ENCODE measurements at regions not wholly inside any gene's neighbourhood (a gene's known extent, or its start where the extent isn't known, plus 50 kb on each side); places are given as distances from the start of the nearest gene placed in this dataset.

- no peak for DNase-seq (ENCODE audit: low read depth in 2 of 2)
Measured at GRCh38 chr16:64412578-64413280, 709.1 kb downstream of the CDH11 start.

- DNase-seq (ENCODE audit: low read depth in 2 of 2), result no peak
Measured at GRCh38 chr16:64410306-64410705, 711.6 kb downstream of the CDH11 start.

DNA sequence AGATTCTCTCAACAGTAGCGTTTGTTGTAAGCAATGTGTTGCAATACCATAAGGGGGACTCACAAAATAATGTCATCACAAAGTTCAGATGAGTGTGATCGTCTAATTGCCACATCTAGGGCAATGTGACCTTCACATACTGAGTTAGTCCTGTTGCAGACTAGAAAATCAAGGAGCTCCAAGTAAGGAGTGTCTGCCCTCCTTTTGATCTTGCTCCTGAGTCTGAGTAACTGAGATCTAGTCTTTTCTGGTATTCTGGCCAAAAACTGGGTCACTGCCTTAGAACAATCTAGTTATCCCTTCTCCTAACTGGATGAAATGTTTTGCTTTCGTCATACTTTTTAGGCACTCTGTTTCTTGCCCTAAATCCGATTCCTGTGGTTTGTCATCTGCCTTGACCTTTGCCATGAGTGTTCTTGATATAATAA lies 712.1 kb downstream of the CDH11 start:
- no peak for DNase-seq (ENCODE audit: low read depth in 2 of 2)

DNA sequence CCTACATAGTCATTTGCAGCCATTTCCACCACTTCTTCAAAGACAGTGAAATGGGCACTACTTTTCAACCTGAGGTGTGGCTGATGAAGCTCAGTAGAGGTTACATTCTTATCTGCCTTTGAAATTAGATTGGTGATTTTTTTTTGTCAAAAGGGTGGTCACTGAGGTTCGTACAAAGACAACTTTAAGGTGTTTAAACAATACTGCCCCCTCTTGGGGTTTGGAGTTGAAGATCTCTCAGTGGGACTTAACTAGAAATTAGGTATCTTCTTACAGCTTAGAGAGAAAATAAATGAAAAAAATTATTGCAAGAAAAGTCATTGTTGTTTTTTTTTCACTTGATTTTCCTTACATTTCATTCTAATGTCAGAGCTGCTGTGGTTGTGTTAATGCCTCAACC lies 713.2 kb downstream of the CDH11 start:
- no peak for DNase-seq (ENCODE audit: low read depth in 2 of 2)

GRCh38 chr16:64406770-64407181 lies 715.1 kb downstream of the CDH11 start:
- DNase-seq (ENCODE audit: low read depth in 2 of 2), result no peak

DNA sequence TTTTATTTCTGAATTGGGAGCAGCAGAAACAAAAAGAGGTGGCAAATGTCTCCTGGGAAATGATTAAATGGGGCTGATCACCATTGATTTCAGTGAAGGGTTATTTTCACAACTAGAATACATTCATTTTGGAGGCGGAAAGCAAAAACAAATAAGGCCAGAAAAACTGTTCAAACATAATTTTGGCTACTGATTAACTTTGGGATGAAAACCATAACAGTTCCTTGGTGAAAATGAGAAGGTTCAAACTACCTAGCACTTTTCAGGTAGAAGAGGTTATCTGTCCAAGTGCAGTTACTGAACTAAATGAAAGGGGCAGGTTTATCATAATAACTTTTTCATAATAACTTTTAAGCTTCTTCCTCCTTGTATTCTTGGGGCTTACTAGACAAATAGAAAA lies 718.5 kb downstream of the CDH11 start:
- no peak for DNase-seq (ENCODE audit: low read depth in 2 of 2)

- no peak for DNase-seq (ENCODE audit: low read depth in 2 of 2)
Measured at GRCh38 chr16:64398793-64399192, 723.1 kb downstream of the CDH11 start.

DNA sequence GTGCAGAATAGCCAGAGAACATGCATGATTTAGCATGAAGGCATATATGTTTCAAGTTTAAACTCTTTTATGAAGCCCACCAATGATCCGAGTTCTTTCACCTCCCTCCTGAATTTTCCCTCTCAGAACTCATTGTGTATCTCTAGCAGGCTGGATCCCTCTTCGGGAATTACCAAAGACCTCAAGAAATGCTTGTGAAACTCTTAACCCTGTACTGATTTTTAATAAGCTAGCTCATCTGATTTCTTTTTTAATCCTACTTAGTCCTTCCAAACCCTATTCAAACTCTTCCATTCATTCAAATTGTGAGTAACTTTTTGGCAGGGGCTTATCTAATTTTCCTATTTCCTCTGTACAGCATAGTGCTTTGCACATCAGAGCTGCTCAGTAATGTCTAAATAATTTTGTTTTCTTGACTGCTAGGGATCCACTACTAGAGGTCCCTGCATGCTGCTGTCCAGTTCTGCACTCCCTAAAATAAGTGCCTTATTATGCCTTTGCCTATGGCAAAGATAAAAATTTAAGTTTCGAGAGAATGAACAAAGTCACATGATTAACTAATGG lies 723.8 kb downstream of the CDH11 start:
- no peak for DNase-seq (ENCODE audit: low read depth in 2 of 2)

- DNase-seq (ENCODE audit: low read depth in 2 of 2), result no peak
Measured at GRCh38 chr16:64397042-64397441, 724.8 kb downstream of the CDH11 start.

DNA sequence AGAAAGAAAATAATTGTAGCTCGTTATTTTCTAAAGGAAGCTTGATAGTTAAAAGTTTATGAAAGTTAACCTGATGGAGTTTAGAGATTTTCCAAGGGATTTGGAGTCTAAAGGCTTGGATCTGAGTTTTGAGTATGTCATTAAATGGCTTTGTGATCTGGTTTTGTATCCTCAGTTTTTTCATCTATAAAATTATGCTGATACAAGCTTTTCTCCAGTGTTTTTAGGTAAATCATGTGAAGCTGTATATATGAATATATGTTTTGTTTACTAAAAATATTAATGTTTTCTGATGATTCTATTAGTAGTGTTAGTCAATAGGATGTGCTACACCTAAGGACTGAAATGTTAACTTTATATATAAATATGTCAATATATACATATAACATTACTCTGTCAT lies 727.8 kb downstream of the CDH11 start:
- DNase-seq (ENCODE audit: low read depth in 2 of 2), result no peak

GRCh38 chr16:64392456-64392855 lies 729.4 kb downstream of the CDH11 start:
- no peak for DNase-seq (ENCODE audit: low read depth in 2 of 2)

GRCh38 chr16:64391063-64391600 lies 730.7 kb downstream of the CDH11 start:
- DNase-seq (ENCODE audit: low read depth in 2 of 2), result no peak

GRCh38 chr16:64390102-64390501 lies 731.8 kb downstream of the CDH11 start:
- no peak for DNase-seq (ENCODE audit: low read depth in 2 of 2)

GRCh38 chr16:64384636-64385035 lies 737.2 kb downstream of the CDH11 start:
- DNase-seq (ENCODE audit: low read depth in 2 of 2), result no peak

DNA sequence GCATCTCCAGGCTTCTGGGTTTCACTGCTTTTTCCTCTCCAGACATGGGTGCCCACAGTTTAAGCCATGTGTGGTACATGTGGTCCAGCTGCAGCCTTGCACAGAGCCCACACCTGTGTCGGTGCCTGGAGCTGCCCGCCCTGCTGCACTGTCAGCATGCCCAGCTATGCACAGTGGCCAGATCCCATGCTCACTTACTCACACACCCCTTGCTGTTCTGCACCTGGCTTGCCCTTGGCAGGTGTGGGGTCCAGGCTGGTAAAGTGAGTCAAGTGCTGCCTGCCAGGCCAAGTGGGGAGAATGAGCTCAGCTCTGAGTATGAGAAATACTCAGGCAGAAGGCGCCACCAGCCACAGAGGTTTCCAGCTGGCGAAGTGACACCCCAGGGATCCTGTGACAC lies 739.9 kb downstream of the CDH11 start:
- DNase-seq (ENCODE audit: low read depth in 2 of 2), result no peak

- no peak for DNase-seq (ENCODE audit: low read depth in 2 of 2)
Measured at GRCh38 chr16:64380751-64381150, 741.1 kb downstream of the CDH11 start.

GRCh38 chr16:64375391-64375980 lies 746.4 kb downstream of the CDH11 start:
- no peak for DNase-seq (ENCODE audit: low read depth in 2 of 2)

DNA sequence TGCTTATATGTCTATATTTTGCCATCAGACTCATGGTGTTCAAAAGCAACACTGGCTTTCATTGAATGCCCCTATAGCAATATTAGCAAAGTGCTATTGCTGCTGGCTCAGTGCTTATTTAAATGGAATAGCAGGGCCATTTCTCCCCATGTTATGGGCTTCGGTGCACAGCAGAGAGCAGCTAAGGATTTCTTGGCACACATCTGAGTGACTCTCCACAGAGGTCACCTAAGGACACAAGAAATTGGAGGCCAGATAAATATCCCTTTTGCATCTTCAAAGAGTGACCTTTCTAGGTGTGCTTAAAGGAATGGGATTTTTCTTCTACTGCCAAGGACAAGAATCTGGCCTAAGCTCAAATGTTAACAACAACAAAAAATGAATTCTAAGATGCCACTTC lies 751.8 kb downstream of the CDH11 start:
- DNase-seq (ENCODE audit: low read depth in 2 of 2), result no peak

DNA sequence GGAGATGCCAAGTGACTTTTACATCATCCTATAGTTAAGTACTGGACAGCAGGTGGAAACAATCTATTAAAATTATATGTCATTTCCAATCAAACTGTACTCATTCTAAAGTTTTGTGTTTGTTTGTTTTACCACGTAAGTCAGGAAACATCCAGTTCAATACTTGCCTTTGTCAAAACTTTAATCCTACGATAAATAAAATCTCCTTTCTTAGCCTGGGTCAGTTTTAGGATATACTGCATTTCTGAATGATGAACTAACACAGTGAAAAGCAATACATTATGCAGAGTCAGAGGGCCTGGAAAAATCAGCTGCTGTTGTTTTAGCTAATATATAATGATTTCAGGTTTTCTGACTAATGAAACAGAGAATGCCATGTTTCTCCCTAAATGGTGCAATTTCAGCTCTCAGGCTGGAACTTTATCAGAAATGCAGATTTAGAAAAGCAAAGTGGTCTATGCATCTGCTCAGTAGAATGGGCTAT lies 756.4 kb downstream of the CDH11 start:
- DNase-seq (ENCODE audit: low read depth in 2 of 2), result no peak

GRCh38 chr16:64364894-64365293 lies 757.0 kb downstream of the CDH11 start:
- DNase-seq (ENCODE audit: low read depth in 2 of 2), result no peak

- no peak for DNase-seq (ENCODE audit: low read depth in 2 of 2)
Measured at GRCh38 chr16:64364416-64364815, 757.4 kb downstream of the CDH11 start.

DNA sequence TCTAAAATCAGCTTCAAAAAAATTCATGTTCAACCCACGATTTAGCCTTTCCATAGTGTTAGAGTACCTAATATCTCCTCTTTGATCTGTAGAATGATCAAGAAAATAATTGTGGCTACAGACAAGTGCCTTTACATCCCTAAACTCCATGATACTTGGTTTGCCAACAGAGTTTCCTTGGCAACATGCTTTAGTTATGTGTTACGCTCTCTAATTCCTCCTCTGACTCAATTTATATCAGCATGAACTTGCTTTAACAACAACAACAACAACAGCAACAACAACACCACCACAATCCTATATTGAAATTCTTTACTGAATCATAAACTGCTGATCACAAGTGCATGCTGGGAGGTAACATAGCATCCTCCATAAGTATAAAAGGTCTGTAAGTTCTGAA lies 757.8 kb downstream of the CDH11 start:
- no peak for DNase-seq (ENCODE audit: low read depth in 2 of 2)

DNA sequence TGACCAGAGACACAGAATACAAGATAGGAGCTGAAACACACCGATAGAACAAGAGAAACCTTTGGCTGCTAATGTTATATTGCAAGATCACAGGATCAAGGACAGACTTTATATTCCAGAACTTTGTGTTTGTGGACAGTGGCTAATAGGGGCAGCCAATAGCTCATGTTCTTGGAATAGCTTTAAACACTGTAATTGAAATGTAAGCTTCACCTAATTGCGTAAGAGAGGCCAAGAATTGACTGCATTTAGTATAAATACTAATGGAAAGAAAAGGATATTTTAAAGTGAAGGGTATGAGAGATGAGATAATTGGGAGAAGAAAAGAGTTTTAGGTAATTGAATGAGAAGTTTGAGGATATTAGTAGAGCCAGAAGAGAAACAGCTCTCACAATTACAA lies 758.8 kb downstream of the CDH11 start:
- no peak for DNase-seq (ENCODE audit: low read depth in 2 of 2)
